Left ventricle myocardium inferior (tissue), 1 donor: ENCODE measurements at regions not wholly inside any gene's neighbourhood (a gene's known extent, or its start where the extent isn't known, plus 50 kb on each side); places are given as distances from the start of the nearest gene placed in this dataset.

Source experiments
- DNase-seq: peaks from one replicate; pipeline ENCODE4 v3.0.0-alpha.2; 2020
- H3K27ac ChIP-seq: fragments of 200-600 bp; replicated peaks from 2 replicates; pipeline ENCODE4 v1.8.0; 2021
- H3K27me3 ChIP-seq: fragments of 200-600 bp; 2 replicates; pipeline ENCODE4 v1.8.0; 2021; ENCODE audit warnings: low read depth
- H3K36me3 ChIP-seq: fragments of 200-600 bp; 2 replicates; pipeline ENCODE4 v1.8.0; 2021
- H3K4me1 ChIP-seq: fragments of 200-600 bp; 2 replicates; pipeline ENCODE4 v1.8.0; 2021
- H3K4me3 ChIP-seq: fragments of 200-600 bp; 2 replicates; pipeline ENCODE4 v1.8.0; 2021; ENCODE audit warnings: mild to moderate bottlenecking, moderate library complexity
- H3K9me3 ChIP-seq: fragments of 200-600 bp; replicated peaks from 2 replicates; pipeline ENCODE4 v1.8.0; 2021
- intact Hi-C: fragments of 100-400 bp; cut with micrococcal nuclease; formaldehyde crosslinking; loops from one replicate; pipeline ENCODE4 v1.11.0; 2022
- TF ChIP-seq, protein P1 (sequence below): fragments of 200-600 bp; IDR thresholded peaks from 2 replicates; pipeline ENCODE4 v1.8.0; 2021; ENCODE audit warnings: antibody characterized with exemption, mild to moderate bottlenecking, borderline replicate concordance
- donor health status: DM: no; HTN: yes; CAD: no; lungs with severe emphysema.

GRCh38 chr12:92596383-92596782 lies 106.4 kb upstream of the PLEKHG7 start:
- H3K27ac ChIP-seq: no peak overlapping the region
- H3K9me3 ChIP-seq: peaks cover 15% of the 10 kb centered on the region
- H3K4me3 ChIP-seq: no peak overlapping the region
- H3K4me1 ChIP-seq: no peaks in the 10 kb centered on the region
- intact Hi-C loops: no loop called here
- no peak for DNase-seq
- no peaks in the 10 kb centered on the region for H3K36me3 ChIP-seq
- H3K27me3 ChIP-seq: no peaks in the 10 kb centered on the region
- TF ChIP-seq, protein P1, sequence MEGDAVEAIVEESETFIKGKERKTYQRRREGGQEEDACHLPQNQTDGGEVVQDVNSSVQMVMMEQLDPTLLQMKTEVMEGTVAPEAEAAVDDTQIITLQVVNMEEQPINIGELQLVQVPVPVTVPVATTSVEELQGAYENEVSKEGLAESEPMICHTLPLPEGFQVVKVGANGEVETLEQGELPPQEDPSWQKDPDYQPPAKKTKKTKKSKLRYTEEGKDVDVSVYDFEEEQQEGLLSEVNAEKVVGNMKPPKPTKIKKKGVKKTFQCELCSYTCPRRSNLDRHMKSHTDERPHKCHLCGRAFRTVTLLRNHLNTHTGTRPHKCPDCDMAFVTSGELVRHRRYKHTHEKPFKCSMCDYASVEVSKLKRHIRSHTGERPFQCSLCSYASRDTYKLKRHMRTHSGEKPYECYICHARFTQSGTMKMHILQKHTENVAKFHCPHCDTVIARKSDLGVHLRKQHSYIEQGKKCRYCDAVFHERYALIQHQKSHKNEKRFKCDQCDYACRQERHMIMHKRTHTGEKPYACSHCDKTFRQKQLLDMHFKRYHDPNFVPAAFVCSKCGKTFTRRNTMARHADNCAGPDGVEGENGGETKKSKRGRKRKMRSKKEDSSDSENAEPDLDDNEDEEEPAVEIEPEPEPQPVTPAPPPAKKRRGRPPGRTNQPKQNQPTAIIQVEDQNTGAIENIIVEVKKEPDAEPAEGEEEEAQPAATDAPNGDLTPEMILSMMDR: no peak

DNA sequence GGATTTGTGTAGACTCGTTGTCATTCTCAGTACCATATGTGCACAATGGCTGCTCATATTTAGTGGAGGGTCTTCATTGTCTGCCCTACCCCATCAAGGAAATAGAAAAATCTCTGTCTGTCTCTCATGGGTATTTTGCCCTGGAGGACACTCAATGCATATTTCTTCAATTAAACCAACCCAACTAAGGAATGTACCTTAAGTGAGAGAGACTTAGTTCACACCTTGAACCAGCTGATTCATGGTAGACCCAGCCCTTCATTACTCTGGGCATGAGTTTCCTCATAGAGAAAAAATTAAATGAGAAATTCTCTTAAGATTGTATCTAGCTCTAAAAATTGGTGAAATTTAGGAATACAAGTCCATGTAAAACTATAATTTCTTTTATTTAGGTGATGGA lies 107.1 kb upstream of the PLEKHG7 start:
- H3K9me3 ChIP-seq: peaks cover 13% of the 10 kb centered on the region
- no peaks in the 10 kb centered on the region for H3K27me3 ChIP-seq
- TF ChIP-seq, protein P1: no peak
- no peak overlapping the region for H3K27ac ChIP-seq
- H3K4me1 ChIP-seq: no peaks in the 10 kb centered on the region
- no peak overlapping the region for H3K4me3 ChIP-seq
- intact Hi-C loops: no loop called here
- H3K36me3 ChIP-seq: no peaks in the 10 kb centered on the region
- no peak for DNase-seq

DNA sequence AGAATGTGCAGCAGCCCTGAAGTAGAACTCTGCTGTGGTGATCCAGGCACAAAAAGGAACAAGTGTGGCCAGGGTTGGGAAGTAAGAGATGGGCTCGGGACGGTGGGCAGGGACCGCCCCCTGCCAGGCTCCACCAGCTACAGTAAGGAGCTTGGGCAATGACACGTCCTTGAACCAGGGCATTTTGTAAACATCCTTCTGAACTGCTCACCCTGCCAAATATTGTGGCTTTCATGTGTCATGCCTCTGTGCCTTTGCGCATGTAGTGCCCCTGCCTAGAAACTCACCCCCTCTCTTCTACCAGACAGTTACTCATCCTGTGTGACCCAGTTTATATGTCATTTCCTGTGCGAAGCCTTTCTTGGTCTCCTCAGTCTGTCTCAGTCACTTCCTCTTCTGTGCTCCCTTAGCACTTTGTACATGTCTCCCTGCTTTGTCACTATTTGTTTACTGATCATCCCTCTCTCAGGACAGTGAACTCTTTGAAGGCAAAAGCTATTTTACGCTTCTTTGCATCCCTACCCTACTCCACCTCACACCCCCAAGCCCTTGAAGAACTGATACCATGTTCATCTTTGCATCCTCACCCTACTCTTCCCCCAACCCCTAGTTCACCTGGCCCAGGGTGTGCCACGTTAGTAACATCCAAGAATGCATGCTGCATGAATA lies 108.9 kb upstream of the PLEKHG7 start:
- Histone ChIP-seq H3K27ac (no peak overlapping the region), H3K9me3 (no peaks in the 10 kb centered on the region), H3K27me3 (no peaks in the 10 kb centered on the region), H3K4me1 (no peaks in the 10 kb centered on the region), H3K4me3 (no peak overlapping the region), H3K36me3 (no peaks in the 10 kb centered on the region)
- DNase-seq: no peak
- TF ChIP-seq, protein P1: no peak
- intact Hi-C loops: no loop called here

- Histone ChIP-seq H3K9me3 (peaks cover 13% of the 10 kb centered on the region), H3K36me3 (no peaks in the 10 kb centered on the region), H3K27ac (no peak overlapping the region), H3K4me1 (no peaks in the 10 kb centered on the region), H3K27me3 (no peaks in the 10 kb centered on the region), H3K4me3 (no peak overlapping the region)
- TF ChIP-seq, protein P1: no peak
- no peak for DNase-seq
- intact Hi-C loops: no loop called here
These were observed 117.6 kb upstream of the PLEKHG7 start for GRCh38 chr12:92585115-92585727.

GRCh38 chr12:92583910-92584309 lies 118.9 kb upstream of the PLEKHG7 start:
- H3K36me3 ChIP-seq: no peaks in the 10 kb centered on the region
- no peak overlapping the region for H3K27ac ChIP-seq
- H3K4me3 ChIP-seq: no peak overlapping the region
- peaks cover 13% of the 10 kb centered on the region for H3K9me3 ChIP-seq
- intact Hi-C loops: no loop called here
- TF ChIP-seq, protein P1: no peak
- H3K4me1 ChIP-seq: no peaks in the 10 kb centered on the region
- H3K27me3 ChIP-seq: no peaks in the 10 kb centered on the region
- no peak for DNase-seq
